HG03457 (cell line): ENCODE measurements at regions not wholly inside any gene's neighbourhood (a gene's known extent, or its start where the extent isn't known, plus 50 kb on each side); places are given as distances from the start of the nearest gene placed in this dataset.

Source experiments
- ATAC-seq: cut with Tn5 transposase; IDR thresholded peaks from one replicate; pipeline ENCODE4 v1.9.1; 2021; ENCODE audit warnings: moderate number of reproducible peaks; ENCODE audit not compliant: unreplicated experiment

- no peak for ATAC-seq
These were observed 78.0 kb upstream of the NHSL1 start for GRCh38 chr6:138577151-138577915.

- no peak for ATAC-seq
These were observed 80.7 kb upstream of the NHSL1 start for GRCh38 chr6:138580040-138580439.

- ATAC-seq = no peak
These were observed 81.5 kb upstream of the NHSL1 start for GRCh38 chr6:138580801-138581200.

- ATAC-seq = no peak
These were observed 83.3 kb upstream of the NHSL1 start for GRCh38 chr6:138582573-138582972.

- ATAC-seq = no peak
These were observed 87.3 kb upstream of the NHSL1 start for GRCh38 chr6:138586638-138587037.

- no peak for ATAC-seq
These were observed 89.6 kb upstream of the NHSL1 start for GRCh38 chr6:138588805-138589434.

- no peak for ATAC-seq
These were observed 91.8 kb upstream of the NHSL1 start for GRCh38 chr6:138590796-138591709.

GRCh38 chr6:138592749-138593123 lies 93.4 kb upstream of the NHSL1 start:
- ATAC-seq = peak; percentile 45

GRCh38 chr6:138593124-138593877 lies 94.0 kb upstream of the NHSL1 start:
- ATAC-seq = peak; percentile 78

GRCh38 chr6:138593909-138594757 lies 94.8 kb upstream of the NHSL1 start:
- ATAC-seq = no peak

GRCh38 chr6:138594758-138595140 lies 95.5 kb upstream of the NHSL1 start:
- no peak for ATAC-seq

- ATAC-seq = no peak
These were observed 96.8 kb upstream of the NHSL1 start for GRCh38 chr6:138596126-138596525.

GRCh38 chr6:138596591-138596990 lies 97.3 kb upstream of the NHSL1 start:
- no peak for ATAC-seq

- ATAC-seq = no peak
These were observed 98.0 kb upstream of the NHSL1 start for GRCh38 chr6:138597336-138597735.

GRCh38 chr6:138598562-138599173 lies 99.4 kb upstream of the NHSL1 start:
- no peak for ATAC-seq

GRCh38 chr6:138600261-138600660 lies 101.0 kb upstream of the NHSL1 start:
- ATAC-seq = no peak

GRCh38 chr6:138600726-138601125 lies 101.4 kb upstream of the NHSL1 start:
- ATAC-seq = no peak

GRCh38 chr6:138601128-138601527 lies 101.8 kb upstream of the NHSL1 start:
- no peak for ATAC-seq

GRCh38 chr6:138605958-138606357 lies 106.7 kb upstream of the NHSL1 start:
- ATAC-seq = no peak
